ACC112 (cell line): ENCODE measurements at regions not wholly inside any gene's neighbourhood (a gene's known extent, or its start where the extent isn't known, plus 50 kb on each side); places are given as distances from the start of the nearest gene placed in this dataset.

Experiments
- H2AFZ ChIP-seq: fragments of 200-600 bp; sonication (generic); one replicate; pipeline ENCODE4 v1.6.0; 2017; ENCODE audit warnings: antibody characterized with exemption, low read length; ENCODE audit not compliant: unreplicated experiment
- H3K27ac ChIP-seq: fragments of 200-600 bp; sonication (generic); 2 replicates; pipeline ENCODE4 v1.5.1; 2014; ENCODE audit warnings: low read depth, mild to moderate bottlenecking, antibody characterized with exemption, low read length, moderate library complexity
- H3K27me3 ChIP-seq: fragments of 200-600 bp; sonication (generic); 2 replicates; pipeline ENCODE4 v1.6.1; 2014; ENCODE audit warnings: mild to moderate bottlenecking, antibody characterized with exemption, low read length, moderate library complexity, mixed read lengths; ENCODE audit not compliant: insufficient read depth
- H3K36me3 ChIP-seq: fragments of 200-600 bp; sonication (generic); 2 replicates; pipeline ENCODE4 v1.6.1; 2016; ENCODE audit warnings: mild to moderate bottlenecking, antibody characterized with exemption, low read length, moderate library complexity, mixed read lengths; ENCODE audit not compliant: insufficient read depth
- H3K4me1 ChIP-seq: fragments of 200-600 bp; sonication (generic); one replicate; pipeline ENCODE4 v1.6.1; 2016; ENCODE audit warnings: low read length, mixed read lengths; ENCODE audit not compliant: insufficient read depth, unreplicated experiment, control insufficient read depth
- H3K4me3 ChIP-seq: fragments of 200-600 bp; sonication (generic); 2 replicates; pipeline ENCODE4 v1.5.1; 2014; ENCODE audit warnings: mild to moderate bottlenecking, low read depth, low read length
- H3K79me2 ChIP-seq: fragments of 200-600 bp; sonication (generic); one replicate; pipeline ENCODE4 v1.6.0; 2016; ENCODE audit warnings: low read length; ENCODE audit not compliant: control insufficient read depth, unreplicated experiment, insufficient read depth

GRCh38 chr2:120401275-120402066 is 55.5 kb downstream of the INHBB start:
- H3K79me2 ChIP-seq: no peaks in the 10 kb centered on the region
- H3K27me3 ChIP-seq: peaks cover 10% of the 10 kb centered on the region
- no peak overlapping the region for H3K27ac ChIP-seq
- no peaks in the 10 kb centered on the region for H3K4me1 ChIP-seq
- H2AFZ ChIP-seq: no peak overlapping the region
- H3K36me3 ChIP-seq: no peaks in the 10 kb centered on the region
- no peak overlapping the region for H3K4me3 ChIP-seq

DNA sequence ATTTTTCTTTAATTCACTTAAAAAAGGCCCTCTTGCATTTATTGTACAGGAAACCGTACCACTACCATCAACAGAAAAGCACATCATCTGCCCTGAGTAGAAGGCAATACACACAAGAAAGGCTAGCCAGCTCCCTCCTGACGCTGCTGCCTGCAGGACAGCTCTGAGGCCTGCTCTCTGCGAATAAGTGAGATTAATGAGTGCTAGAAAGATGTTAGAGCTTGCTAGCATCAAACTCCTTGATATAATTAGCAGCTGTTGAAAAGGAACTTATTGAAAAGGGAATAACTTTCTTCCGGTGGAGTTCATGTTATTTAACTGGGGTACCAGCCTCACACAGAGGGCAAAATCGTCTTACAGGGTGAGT is 56.1 kb downstream of the INHBB start:
- Histone ChIP-seq H3K79me2 (no peaks in the 10 kb centered on the region), H3K4me3 (no peak overlapping the region), H3K36me3 (no peaks in the 10 kb centered on the region), H3K4me1 (no peaks in the 10 kb centered on the region), H2AFZ (no peak overlapping the region), H3K27me3 (peaks cover 7% of the 10 kb centered on the region), H3K27ac (no peak overlapping the region)

- no peaks in the 10 kb centered on the region for H3K79me2 ChIP-seq
- H2AFZ ChIP-seq: no peak overlapping the region
- no peaks in the 10 kb centered on the region for H3K36me3 ChIP-seq
- no peak overlapping the region for H3K27ac ChIP-seq
- H3K4me3 ChIP-seq: no peak overlapping the region
- H3K27me3 ChIP-seq: peaks cover 10% of the 10 kb centered on the region
- H3K4me1 ChIP-seq: no peaks in the 10 kb centered on the region
These were observed 56.6 kb downstream of the INHBB start for GRCh38 chr2:120402508-120402907.

- H3K4me1 ChIP-seq: no peaks in the 10 kb centered on the region
- peaks cover 10% of the 10 kb centered on the region for H3K27me3 ChIP-seq
- no peaks in the 10 kb centered on the region for H3K79me2 ChIP-seq
- H3K36me3 ChIP-seq: no peaks in the 10 kb centered on the region
- H3K4me3 ChIP-seq: no peak overlapping the region
- H3K27ac ChIP-seq: no peak overlapping the region
- H2AFZ ChIP-seq: no peak overlapping the region
These were observed 57.3 kb downstream of the INHBB start for GRCh38 chr2:120403261-120403660.

GRCh38 chr2:120403676-120404075 is 57.7 kb downstream of the INHBB start:
- Histone ChIP-seq H3K27ac (no peak overlapping the region), H3K27me3 (peaks cover 10% of the 10 kb centered on the region), H3K79me2 (no peaks in the 10 kb centered on the region), H2AFZ (no peak overlapping the region), H3K4me1 (no peaks in the 10 kb centered on the region), H3K36me3 (no peaks in the 10 kb centered on the region), H3K4me3 (no peak overlapping the region)

- Histone ChIP-seq H3K4me1 (no peaks in the 10 kb centered on the region), H3K79me2 (no peaks in the 10 kb centered on the region), H3K27ac (no peak overlapping the region), H3K4me3 (no peak overlapping the region), H3K36me3 (no peaks in the 10 kb centered on the region), H3K27me3 (peaks cover 15% of the 10 kb centered on the region), H2AFZ (no peak overlapping the region)
These were observed 58.3 kb downstream of the INHBB start for GRCh38 chr2:120404274-120404673.

DNA sequence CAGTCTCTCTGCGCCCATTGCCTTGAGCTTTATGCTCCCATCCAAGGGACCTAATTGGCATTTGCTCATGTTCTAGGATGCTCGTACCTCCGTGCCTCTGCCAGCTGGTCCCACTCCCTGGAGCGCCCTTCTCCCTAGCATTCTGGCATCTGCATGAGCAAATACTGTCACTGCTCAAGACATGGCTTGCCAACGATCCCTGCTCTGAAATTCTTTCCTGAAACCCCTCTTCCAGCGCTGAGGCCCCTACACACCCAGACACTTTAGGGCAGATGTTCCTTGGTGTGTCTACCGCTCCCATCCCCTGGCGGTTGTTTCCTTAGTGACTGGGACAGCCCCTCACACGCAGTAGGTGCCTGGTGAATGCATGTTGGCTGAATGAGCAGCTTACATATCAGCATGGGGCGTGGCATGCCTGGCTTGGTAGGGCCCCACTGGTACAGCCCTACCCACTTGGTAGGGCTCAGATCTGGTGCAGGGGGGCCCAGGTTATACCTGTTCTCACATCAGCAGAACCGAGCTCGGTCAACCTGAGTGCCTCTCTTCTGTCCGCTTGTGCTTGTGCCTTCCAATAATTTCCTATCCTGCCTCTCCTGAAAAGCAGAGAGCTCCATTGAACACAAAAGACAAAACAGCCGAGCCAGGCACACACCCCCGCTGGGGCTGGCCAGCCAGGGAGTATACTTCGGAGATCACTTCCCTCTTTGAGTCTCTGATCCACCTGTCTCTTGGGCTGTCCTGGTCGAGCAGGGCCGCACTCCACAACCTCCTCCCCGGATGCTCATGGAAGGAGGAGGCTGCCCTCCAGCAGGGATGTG is 59.2 kb downstream of the INHBB start:
- H3K36me3 ChIP-seq: no peaks in the 10 kb centered on the region

GRCh38 chr2:120405759-120406099 is 59.8 kb downstream of the INHBB start:
- Histone ChIP-seq H3K4me3 (no peak overlapping the region), H3K36me3 (no peaks in the 10 kb centered on the region), H3K79me2 (no peaks in the 10 kb centered on the region), H3K4me1 (no peaks in the 10 kb centered on the region), H3K27me3 (peaks cover 9% of the 10 kb centered on the region; the same call in 1 of the 2 replicates), H3K27ac (no peak overlapping the region), H2AFZ (no peak overlapping the region)

More for the DNA sequence above, 59.2 kb downstream of the INHBB start:
- Histone ChIP-seq H3K27me3 (peaks cover 9% of the 10 kb centered on the region), H3K79me2 (no peaks in the 10 kb centered on the region), H3K27ac (no peak overlapping the region), H2AFZ (no peak overlapping the region), H3K4me3 (no peak overlapping the region), H3K4me1 (no peaks in the 10 kb centered on the region)

- Histone ChIP-seq H3K4me1 (no peaks in the 10 kb centered on the region), H3K27me3 (peaks cover 16% of the 10 kb centered on the region; the same call in 1 of the 2 replicates), H3K27ac (no peak overlapping the region), H3K79me2 (no peaks in the 10 kb centered on the region), H3K4me3 (no peak overlapping the region), H2AFZ (no peak overlapping the region), H3K36me3 (no peaks in the 10 kb centered on the region)
These were observed 60.6 kb downstream of the INHBB start for GRCh38 chr2:120406566-120406965.

GRCh38 chr2:120410487-120410886 is 64.6 kb downstream of the INHBB start:
- H3K27ac ChIP-seq: no peak overlapping the region
- H3K27me3 ChIP-seq: peaks cover 44% of the 10 kb centered on the region
- no peaks in the 10 kb centered on the region for H3K79me2 ChIP-seq
- H3K36me3 ChIP-seq: no peaks in the 10 kb centered on the region
- H3K4me3 ChIP-seq: no peak overlapping the region
- no peaks in the 10 kb centered on the region for H3K4me1 ChIP-seq
- H2AFZ ChIP-seq: no peak overlapping the region

GRCh38 chr2:120415060-120415459 is 69.1 kb downstream of the INHBB start:
- Histone ChIP-seq H3K79me2 (no peaks in the 10 kb centered on the region), H3K4me3 (no peak overlapping the region), H2AFZ (no peak overlapping the region), H3K27me3 (peaks cover 59% of the 10 kb centered on the region), H3K36me3 (no peaks in the 10 kb centered on the region), H3K4me1 (no peaks in the 10 kb centered on the region), H3K27ac (no peak overlapping the region)
